HL-60 (cell line): ENCODE measurements at regions not wholly inside any gene's neighbourhood (a gene's known extent, or its start where the extent isn't known, plus 50 kb on each side); places are given as distances from the start of the nearest gene placed in this dataset.

Experiments
- DNase-seq, 2 experiments: peaks; one replicate each; pipeline ENCODE4 v3.0.0-alpha.2; 2010 to 2020; ENCODE audit warnings: low read depth in 1 of 2, low spot score in 1 of 2
- H3K27ac ChIP-seq: fragments of 250-450 bp; sonication (Bioruptor Pico); replicated peaks from 2 replicates; pipeline ENCODE4 v1.5.1; 2020; ENCODE audit warnings: mild to moderate bottlenecking, moderate library complexity
- H3K27me3 ChIP-seq: fragments of 250-450 bp; sonication (Bioruptor Pico); 2 replicates; pipeline ENCODE4 v1.5.1; 2021; ENCODE audit warnings: mild to moderate bottlenecking, moderate library complexity; ENCODE audit not compliant: insufficient read depth, poor library complexity, severe bottlenecking
- H3K4me3 ChIP-seq: replicated peaks from 2 replicates; pipeline ENCODE4 v1.5.1; 2011; ENCODE audit warnings: mild to moderate bottlenecking, control low read depth, low read length; ENCODE audit not compliant: insufficient read depth
- CTCF ChIP-seq: IDR thresholded peaks from one replicate; pipeline ENCODE4 v1.5.1; 2011; ENCODE audit warnings: low read length, control low read depth, inconsistent platforms; ENCODE audit not compliant: insufficient read depth
- GABPA ChIP-seq: IDR thresholded peaks from 2 replicates; pipeline ENCODE4 v1.6.1; 2012; ENCODE audit warnings: low read depth
- POLR2AphosphoS5 ChIP-seq: IDR thresholded peaks from 2 replicates; pipeline ENCODE4 v1.6.1; 2012; ENCODE audit warnings: low read depth
- REST ChIP-seq: IDR thresholded peaks from 2 replicates; pipeline ENCODE4 v1.6.1; 2012; ENCODE audit warnings: low read depth; ENCODE audit not compliant: insufficient replicate concordance
- SPI1 ChIP-seq: IDR thresholded peaks from 2 replicates; pipeline ENCODE4 v1.6.1; 2012; ENCODE audit warnings: low read depth, mild to moderate bottlenecking, borderline replicate concordance

- no peak overlapping the region for H3K4me3 ChIP-seq
- no peak for DNase-seq
- TF ChIP-seq POLR2AphosphoS5 (no peak), GABPA (no peak), SPI1 (no peak)
- H3K27me3 ChIP-seq, result no peaks in the 10 kb centered on the region
- H3K27ac ChIP-seq, result no peak overlapping the region
These were observed 120.2 kb upstream of the RPL38 start for GRCh38 chr17:74083321-74083720.

- TF ChIP-seq POLR2AphosphoS5 (no peak), SPI1 (no peak), GABPA (no peak), CTCF (peak; percentile 10), REST (no peak)
- Histone ChIP-seq H3K27me3 (no peaks in the 10 kb centered on the region), H3K27ac (no peak overlapping the region), H3K4me3 (no peak overlapping the region)
- DNase-seq, result no peak
These were observed 118.0 kb upstream of the RPL38 start for GRCh38 chr17:74085434-74085833.

- TF ChIP-seq GABPA (no peak), POLR2AphosphoS5 (no peak), REST (no peak), CTCF (no peak), SPI1 (no peak)
- Histone ChIP-seq H3K27ac (no peak overlapping the region), H3K27me3 (no peaks in the 10 kb centered on the region), H3K4me3 (no peak overlapping the region)
- DNase-seq, result no peak
These were observed 116.4 kb upstream of the RPL38 start for GRCh38 chr17:74087002-74087585.

- H3K4me3 ChIP-seq, result no peak overlapping the region
- no peak for DNase-seq
- no peak overlapping the region for H3K27ac ChIP-seq
- no peaks in the 10 kb centered on the region for H3K27me3 ChIP-seq
- TF ChIP-seq CTCF (no peak), REST (no peak), GABPA (no peak), POLR2AphosphoS5 (no peak), SPI1 (no peak)
These were observed 115.1 kb upstream of the RPL38 start for GRCh38 chr17:74088285-74088933.
